RWPE1 (cell line): ENCODE measurements at regions not wholly inside any gene's neighbourhood (a gene's known extent, or its start where the extent isn't known, plus 50 kb on each side); places are given as distances from the start of the nearest gene placed in this dataset.

ENCODE experiments used
- CTCF ChIA-PET: fragments of 350-600 bp; sonication (Branson Sonifier 250); formaldehyde crosslinking; extraction: SDS; loops from one replicate; lab custom pipeline; 2021; lab: Yijun Ruan, JAX
- POLR2A ChIA-PET: fragments of 400-600 bp; formaldehyde crosslinking; extraction: SDS; loops from one replicate; lab custom pipeline; 2020; ENCODE audit warnings: antibody characterized with exemption; ENCODE audit not compliant: low non-redundant PET; lab: Yijun Ruan, JAX
- DNase-seq: peaks from one replicate; pipeline ENCODE4 v3.0.0; 2012; ENCODE audit warnings: low spot score
- H3K27ac ChIP-seq: fragments of 450-650 bp; 2 replicates; pipeline ENCODE4 v1.5.1; 2017
- TF ChIP-seq, protein P1 (sequence below): fragments of 450-650 bp; conservative IDR thresholded peaks from 2 replicates; pipeline ENCODE4 v1.5.1; 2017; ENCODE audit warnings: low read depth, mild to moderate bottlenecking

DNA sequence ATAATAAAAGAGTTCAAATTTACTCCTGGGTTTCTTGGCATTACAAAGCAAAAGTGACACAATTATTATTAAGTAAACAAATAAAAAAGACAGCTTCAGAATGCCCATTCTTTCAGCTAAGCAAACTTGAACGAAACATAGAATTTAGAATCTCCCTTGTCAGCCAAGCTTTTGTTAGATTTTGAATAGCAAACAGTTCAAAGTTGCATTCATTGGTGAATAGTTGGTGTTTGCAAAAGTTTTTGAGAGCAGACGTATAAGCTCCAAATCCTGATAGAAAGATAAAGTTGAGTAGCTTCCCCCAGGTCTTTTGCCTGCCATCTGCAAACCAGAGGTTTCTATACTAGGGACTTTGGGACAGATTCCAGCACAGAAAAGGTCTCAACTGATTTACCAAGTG lies 434.3 kb upstream of the TNP1 start:
- DNase-seq, result no peak
- no peak overlapping the region for H3K27ac ChIP-seq
- CTCF ChIA-PET, result no interaction called here
- TF ChIP-seq, protein P1, sequence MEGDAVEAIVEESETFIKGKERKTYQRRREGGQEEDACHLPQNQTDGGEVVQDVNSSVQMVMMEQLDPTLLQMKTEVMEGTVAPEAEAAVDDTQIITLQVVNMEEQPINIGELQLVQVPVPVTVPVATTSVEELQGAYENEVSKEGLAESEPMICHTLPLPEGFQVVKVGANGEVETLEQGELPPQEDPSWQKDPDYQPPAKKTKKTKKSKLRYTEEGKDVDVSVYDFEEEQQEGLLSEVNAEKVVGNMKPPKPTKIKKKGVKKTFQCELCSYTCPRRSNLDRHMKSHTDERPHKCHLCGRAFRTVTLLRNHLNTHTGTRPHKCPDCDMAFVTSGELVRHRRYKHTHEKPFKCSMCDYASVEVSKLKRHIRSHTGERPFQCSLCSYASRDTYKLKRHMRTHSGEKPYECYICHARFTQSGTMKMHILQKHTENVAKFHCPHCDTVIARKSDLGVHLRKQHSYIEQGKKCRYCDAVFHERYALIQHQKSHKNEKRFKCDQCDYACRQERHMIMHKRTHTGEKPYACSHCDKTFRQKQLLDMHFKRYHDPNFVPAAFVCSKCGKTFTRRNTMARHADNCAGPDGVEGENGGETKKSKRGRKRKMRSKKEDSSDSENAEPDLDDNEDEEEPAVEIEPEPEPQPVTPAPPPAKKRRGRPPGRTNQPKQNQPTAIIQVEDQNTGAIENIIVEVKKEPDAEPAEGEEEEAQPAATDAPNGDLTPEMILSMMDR, result no peak
- POLR2A ChIA-PET, result no interaction called here

DNA sequence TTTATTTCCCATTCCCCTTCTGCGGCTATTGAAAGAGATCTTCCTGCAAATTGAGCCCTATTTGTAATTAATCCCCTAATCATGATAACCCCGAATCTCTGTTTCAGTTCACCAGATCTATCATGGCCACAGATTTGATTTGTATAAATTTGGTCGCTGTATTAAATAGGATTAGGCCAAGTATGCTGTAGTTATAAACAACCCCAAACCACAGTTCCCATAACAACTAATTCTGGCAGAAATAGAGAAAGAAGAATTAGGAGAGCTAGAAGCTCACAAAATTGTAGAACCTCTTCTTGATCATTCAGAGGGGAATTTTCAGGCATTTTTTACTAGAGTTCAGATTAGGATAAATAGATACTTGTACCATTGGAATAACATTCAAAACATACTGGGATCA lies 433.7 kb upstream of the TNP1 start:
- H3K27ac ChIP-seq, result no peak overlapping the region
- TF ChIP-seq, protein P1, result no peak
- ChIA-PET POLR2A (no interaction called here), CTCF (no interaction called here)
- DNase-seq, result no peak

DNA sequence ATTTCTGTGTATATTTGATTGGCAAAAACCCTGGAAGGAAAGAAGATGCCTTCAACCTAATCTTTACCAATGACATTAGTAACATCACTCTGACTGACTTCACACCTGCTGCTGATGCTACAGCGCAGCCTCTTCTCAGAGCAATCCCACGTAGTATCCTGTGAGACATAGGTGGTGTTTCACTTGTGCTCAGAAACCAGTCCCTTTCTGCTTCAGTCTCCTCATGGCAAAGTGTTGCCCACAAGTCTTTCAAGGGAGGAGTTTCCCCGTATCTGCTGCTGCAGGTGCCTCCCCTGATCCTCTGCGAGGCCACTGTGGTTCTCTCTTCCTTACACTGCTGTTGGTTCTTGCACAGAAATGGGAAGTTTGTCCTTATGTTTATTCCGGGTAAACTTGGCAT lies 433.2 kb upstream of the TNP1 start:
- TF ChIP-seq, protein P1, result no peak
- CTCF ChIA-PET, result no interaction called here

DNA sequence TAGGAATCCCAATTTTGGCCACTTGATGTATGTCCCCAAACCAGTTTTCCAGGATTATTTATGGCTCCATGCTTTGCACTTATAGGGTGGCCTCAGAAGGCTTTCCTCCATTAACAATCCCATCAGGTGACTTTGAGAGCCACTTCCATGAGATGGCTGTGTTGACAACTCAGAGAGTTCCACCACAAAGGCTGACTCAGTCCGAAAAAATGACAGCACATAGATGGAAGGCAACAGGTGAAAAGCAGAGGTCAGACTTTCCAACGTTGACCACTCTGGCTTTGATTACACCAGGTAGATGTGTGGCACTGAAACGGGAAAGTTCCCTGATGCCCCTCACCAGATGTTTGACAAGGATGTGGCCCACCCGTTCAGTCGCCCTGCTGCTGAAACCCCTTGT lies 431.4 kb upstream of the TNP1 start:
- TF ChIP-seq, protein P1, result no peak
- CTCF ChIA-PET, result no interaction called here
- H3K27ac ChIP-seq, result no peak overlapping the region
- POLR2A ChIA-PET, result no interaction called here
- no peak for DNase-seq

More for the DNA sequence above, 433.2 kb upstream of the TNP1 start:
- no peak for DNase-seq
- no peak overlapping the region for H3K27ac ChIP-seq
- POLR2A ChIA-PET, result no interaction called here

DNA sequence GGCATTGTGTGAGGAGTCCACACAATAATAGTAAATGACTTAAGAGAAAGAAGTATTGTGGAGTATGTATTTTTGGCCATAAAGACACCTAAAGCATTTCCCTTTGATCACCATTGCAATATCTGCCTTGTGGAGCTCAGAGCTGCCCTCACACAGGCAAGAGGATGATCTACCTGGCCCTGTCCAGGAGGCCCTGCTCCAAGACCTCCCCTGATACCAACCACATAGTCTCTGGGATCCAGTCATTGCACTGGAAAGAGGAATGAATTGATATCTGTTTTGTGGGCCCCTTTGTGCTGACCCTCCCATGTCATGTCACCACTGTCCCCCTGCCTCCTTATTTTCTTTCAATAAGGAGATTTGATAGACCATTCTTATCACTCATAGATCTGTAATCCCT lies 430.6 kb upstream of the TNP1 start:
- TF ChIP-seq, protein P1, result no peak
- DNase-seq, result no peak
- H3K27ac ChIP-seq, result no peak overlapping the region
- POLR2A ChIA-PET, result no interaction called here
- CTCF ChIA-PET, result no interaction called here

DNA sequence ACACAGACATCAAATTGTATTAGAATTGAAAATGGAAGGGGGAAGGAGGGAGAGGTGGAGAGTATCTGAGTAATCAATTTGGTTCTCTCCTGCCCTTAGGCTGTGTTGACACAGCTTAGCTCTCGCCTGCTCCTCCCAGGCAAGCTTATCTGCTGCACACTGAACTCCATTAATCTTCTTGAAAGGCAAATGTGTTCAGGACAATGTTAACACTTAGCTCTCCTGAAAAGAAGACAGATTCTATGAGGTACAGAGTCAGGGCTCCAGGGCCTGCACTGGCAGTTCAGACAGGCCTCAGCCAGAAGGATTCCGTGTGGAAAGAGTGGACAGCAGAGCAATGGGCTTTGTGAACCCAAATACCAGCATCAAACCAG lies 430.0 kb upstream of the TNP1 start:
- CTCF ChIA-PET, result interaction anchor here (0.6 kb wide), 1 partner anchor 147 kb away, joined by 4 read pairs; no protein-coding TSS in a partner anchor
- POLR2A ChIA-PET, result no interaction called here
- TF ChIP-seq, protein P1, result no peak
- peak; percentile 37 for DNase-seq
- no peak overlapping the region for H3K27ac ChIP-seq
